ENCODE measurements at regions not wholly inside any gene's neighbourhood (a gene's known extent, or its start where the extent isn't known, plus 50 kb on each side); places are given as distances from the start of the nearest gene placed in this dataset.

GRCh38 chr4:34176609-34177008 is 2067.7 kb downstream of the ARAP2 start:
- no peak for TF ChIP-seq POLR2A (IDR thresholded peaks at IDR 0.05)
- no peak for TF ChIP-seq CTCF (IDR thresholded peaks at IDR 0.05 in 4 of 5, conservative IDR thresholded peaks at IDR 0.05 in 1 of 5)
